ENCODE measurements at regions not wholly inside any gene's neighbourhood (a gene's known extent, or its start where the extent isn't known, plus 50 kb on each side); places are given as distances from the start of the nearest gene placed in this dataset.
"Not testable (repeated sequence)": the region's sequence is repeated elsewhere in the genome, so short reads cannot be mapped to it uniquely, and the experiment has no call there.

DNA sequence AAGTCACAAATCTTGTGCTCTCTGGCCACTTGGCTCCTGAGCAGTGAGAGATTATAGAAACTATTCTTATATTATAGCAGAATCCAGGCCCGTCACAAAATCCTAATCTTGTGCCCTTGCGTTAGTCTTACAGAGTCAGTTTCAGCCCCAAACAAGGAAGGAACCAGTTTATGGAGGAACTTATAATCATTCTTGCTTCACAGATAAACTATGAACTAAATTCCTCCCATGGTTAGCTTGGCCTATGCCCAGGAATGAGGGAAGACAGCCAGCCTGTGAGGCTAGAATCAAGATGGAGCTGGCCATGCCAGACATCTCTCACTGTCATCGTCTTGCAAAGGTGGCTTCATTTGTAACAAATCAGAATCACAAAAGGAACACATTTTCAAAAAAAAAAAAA lies 199.7 kb upstream of the PITRM1 start:
- CTCF ChIA-PET = no interaction called here
- no CpG with 5 or more reads among the region's 3 CpGs for WGBS (ENCODE audit: insufficient coverage)

GRCh38 chr10:3371624-3372023 lies 199.0 kb upstream of the PITRM1 start:
- H3K9ac ChIP-seq (ENCODE audit: low read length); H3K9me3 ChIP-seq (ENCODE audit: control extremely low read depth in 1 of 3, control insufficient read depth in 2 of 3, insufficient read depth in 1 of 3, low read length in 2 of 3); H3K36me3 ChIP-seq (replicated peaks in 1 of 2; ENCODE audit: control extremely low read depth in 1 of 2, control insufficient read depth in 1 of 2, extremely low read depth in 1 of 2, insufficient read depth in 2 of 2, low read length in 1 of 2); H3K4me2 ChIP-seq (replicated peaks; ENCODE audit: low read depth, low read length, poor library complexity, severe bottlenecking); H3K27me3 ChIP-seq (replicated peaks in 1 of 4; ENCODE audit: control extremely low read depth in 1 of 4, control insufficient read depth in 3 of 4, insufficient read depth in 4 of 4, low read length in 3 of 4); CTCF ChIA-PET; H3K27ac Mint-ChIP-seq; H3K79me2 ChIP-seq (ENCODE audit: control insufficient read depth, insufficient read depth, low read length); ATAC-seq (ENCODE audit: low read depth); H3K4me1 ChIP-seq (ENCODE audit: control insufficient read depth in 2 of 2, insufficient read depth in 2 of 2, low read length in 2 of 2); H3K4me1 Mint-ChIP-seq; H3K9me3 Mint-ChIP-seq (ENCODE audit: insufficient read depth); H4K20me1 ChIP-seq (ENCODE audit: control insufficient read depth, insufficient read depth, low read length, poor library complexity, severe bottlenecking); H2AFZ ChIP-seq (ENCODE audit: insufficient read depth, low read depth, low read length, poor library complexity, severe bottlenecking); H3K27me3 Mint-ChIP-seq; H3K4me3 ChIP-seq (ENCODE audit: control extremely low read depth in 1 of 5, extremely low read depth in 1 of 5, insufficient read depth in 1 of 5, low read depth in 2 of 5, low read length in 4 of 5); DNase-seq; H3K4me3 Mint-ChIP-seq; intact Hi-C loops (cut with micrococcal nuclease); H3K27ac ChIP-seq (ENCODE audit: low read length in 2 of 2); POLR2A ChIA-PET: not testable (repeated sequence)

More for the DNA sequence above, 199.7 kb upstream of the PITRM1 start:
- Mint-ChIP-seq H3K4me1 (no peaks in the 10 kb centered on the region), H3K27me3 (no peaks in the 10 kb centered on the region), H3K27ac (no peak overlapping the region), H3K9me3 (ENCODE audit: insufficient read depth) (no peaks in the 10 kb centered on the region), H3K4me3 (no peak overlapping the region)
- intact Hi-C loops (cut with micrococcal nuclease) = no loop called here
- ATAC-seq (ENCODE audit: low read depth) = no peak
- no peak overlapping the region for H3K27ac ChIP-seq (ENCODE audit: low read length in 2 of 2)
- POLR2A ChIA-PET = no interaction called here
- H3K9ac ChIP-seq (ENCODE audit: low read length) = no peak overlapping the region
- no peaks in the 10 kb centered on the region for H3K36me3 ChIP-seq (replicated peaks in 1 of 2; ENCODE audit: control extremely low read depth in 1 of 2, control insufficient read depth in 1 of 2, extremely low read depth in 1 of 2, insufficient read depth in 2 of 2, low read length in 1 of 2)
- no peak overlapping the region for H3K4me3 ChIP-seq (ENCODE audit: control extremely low read depth in 1 of 5, extremely low read depth in 1 of 5, insufficient read depth in 1 of 5, low read depth in 2 of 5, low read length in 4 of 5)
- no peak for DNase-seq
- H3K4me2 ChIP-seq (replicated peaks; ENCODE audit: low read depth, low read length, poor library complexity, severe bottlenecking) = no peak overlapping the region
- H3K9me3 ChIP-seq (ENCODE audit: control extremely low read depth in 1 of 3, control insufficient read depth in 2 of 3, insufficient read depth in 1 of 3, low read length in 2 of 3) = no peaks in the 10 kb centered on the region
- TF ChIP-seq EZH2 (IDR thresholded peaks at IDR 0.05; ENCODE audit: borderline replicate concordance, insufficient read depth, low read depth, low read length, poor library complexity, severe bottlenecking) = no peak
- TF ChIP-seq, protein P1, sequence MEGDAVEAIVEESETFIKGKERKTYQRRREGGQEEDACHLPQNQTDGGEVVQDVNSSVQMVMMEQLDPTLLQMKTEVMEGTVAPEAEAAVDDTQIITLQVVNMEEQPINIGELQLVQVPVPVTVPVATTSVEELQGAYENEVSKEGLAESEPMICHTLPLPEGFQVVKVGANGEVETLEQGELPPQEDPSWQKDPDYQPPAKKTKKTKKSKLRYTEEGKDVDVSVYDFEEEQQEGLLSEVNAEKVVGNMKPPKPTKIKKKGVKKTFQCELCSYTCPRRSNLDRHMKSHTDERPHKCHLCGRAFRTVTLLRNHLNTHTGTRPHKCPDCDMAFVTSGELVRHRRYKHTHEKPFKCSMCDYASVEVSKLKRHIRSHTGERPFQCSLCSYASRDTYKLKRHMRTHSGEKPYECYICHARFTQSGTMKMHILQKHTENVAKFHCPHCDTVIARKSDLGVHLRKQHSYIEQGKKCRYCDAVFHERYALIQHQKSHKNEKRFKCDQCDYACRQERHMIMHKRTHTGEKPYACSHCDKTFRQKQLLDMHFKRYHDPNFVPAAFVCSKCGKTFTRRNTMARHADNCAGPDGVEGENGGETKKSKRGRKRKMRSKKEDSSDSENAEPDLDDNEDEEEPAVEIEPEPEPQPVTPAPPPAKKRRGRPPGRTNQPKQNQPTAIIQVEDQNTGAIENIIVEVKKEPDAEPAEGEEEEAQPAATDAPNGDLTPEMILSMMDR (IDR thresholded peaks at IDR 0.05) = no peak
- H4K20me1 ChIP-seq (ENCODE audit: control insufficient read depth, insufficient read depth, low read length, poor library complexity, severe bottlenecking) = no peaks in the 10 kb centered on the region
- H2AFZ ChIP-seq (ENCODE audit: insufficient read depth, low read depth, low read length, poor library complexity, severe bottlenecking) = no peak overlapping the region
- H3K79me2 ChIP-seq (ENCODE audit: control insufficient read depth, insufficient read depth, low read length) = no peaks in the 10 kb centered on the region
- H3K4me1 ChIP-seq (ENCODE audit: control insufficient read depth in 2 of 2, insufficient read depth in 2 of 2, low read length in 2 of 2) = no peaks in the 10 kb centered on the region
- no peaks in the 10 kb centered on the region for H3K27me3 ChIP-seq (replicated peaks in 1 of 4; ENCODE audit: control extremely low read depth in 1 of 4, control insufficient read depth in 3 of 4, insufficient read depth in 4 of 4, low read length in 3 of 4)

All from B cell (primary cell).